ENCODE measurements at regions not wholly inside any gene's neighbourhood (a gene's known extent, or its start where the extent isn't known, plus 50 kb on each side); places are given as distances from the start of the nearest gene placed in this dataset.

DNA sequence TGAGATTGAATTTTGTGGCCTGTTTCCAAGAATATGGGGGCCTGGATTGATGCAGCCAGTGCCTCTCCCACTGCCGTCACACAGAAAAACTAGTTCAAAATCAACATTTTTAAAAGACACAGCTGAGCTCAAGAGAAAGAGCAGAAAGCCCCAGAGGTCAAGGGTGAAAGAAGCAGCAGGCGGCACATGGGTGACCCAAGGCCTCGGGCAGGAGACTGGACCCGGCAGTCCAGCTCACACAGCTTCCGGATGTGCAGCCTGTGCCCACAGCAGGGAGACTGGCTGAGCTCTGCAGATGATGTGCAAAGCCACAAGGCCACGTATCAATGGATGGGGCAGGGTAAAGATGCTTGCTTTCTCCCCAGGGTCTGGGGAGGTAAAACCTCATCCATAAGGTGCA is 50.4 kb upstream of the RNF32 start:
- no peaks in the 10 kb centered on the region for H3K27me3 ChIP-seq (ENCODE audit: control insufficient read depth, insufficient read depth, low read length)
- H3K27ac ChIP-seq (ENCODE audit: low read depth, low read length): no peak overlapping the region
- H3K9ac ChIP-seq (ENCODE audit: low read length): no peak overlapping the region
- H3K36me3 ChIP-seq (ENCODE audit: control insufficient read depth, insufficient read depth, low read length): no peaks in the 10 kb centered on the region
- H3K4me3 ChIP-seq (ENCODE audit: low read length): no peak overlapping the region
- no peaks in the 10 kb centered on the region for H3K4me1 ChIP-seq (ENCODE audit: control insufficient read depth, insufficient read depth, low read length)

DNA sequence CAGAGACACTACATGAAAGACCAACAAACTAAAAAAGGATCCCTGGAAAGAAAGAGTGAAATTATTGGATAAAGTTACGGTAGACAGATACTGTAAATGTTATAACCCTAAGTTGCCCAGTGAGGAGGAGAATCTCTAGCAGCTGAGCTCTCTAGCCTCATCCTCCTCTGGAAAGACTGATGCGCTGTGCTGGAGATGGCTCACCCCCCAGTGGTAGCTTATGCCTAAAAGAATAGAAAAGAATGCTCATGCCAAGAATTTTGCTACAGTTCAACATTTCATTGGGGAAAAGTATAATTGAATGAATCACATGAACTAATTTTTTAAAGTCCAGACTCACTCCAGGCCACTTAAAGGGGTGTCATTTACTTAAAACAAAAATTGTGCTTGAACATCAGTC is 50.8 kb upstream of the RNF32 start:
- Histone ChIP-seq H3K4me1 (ENCODE audit: control insufficient read depth, insufficient read depth, low read length) (no peaks in the 10 kb centered on the region), H3K27ac (ENCODE audit: low read depth, low read length) (no peak overlapping the region), H3K36me3 (ENCODE audit: control insufficient read depth, insufficient read depth, low read length) (no peaks in the 10 kb centered on the region), H3K27me3 (ENCODE audit: control insufficient read depth, insufficient read depth, low read length) (no peaks in the 10 kb centered on the region), H3K9ac (ENCODE audit: low read length) (no peak overlapping the region), H3K4me3 (ENCODE audit: low read length) (no peak overlapping the region)

DNA sequence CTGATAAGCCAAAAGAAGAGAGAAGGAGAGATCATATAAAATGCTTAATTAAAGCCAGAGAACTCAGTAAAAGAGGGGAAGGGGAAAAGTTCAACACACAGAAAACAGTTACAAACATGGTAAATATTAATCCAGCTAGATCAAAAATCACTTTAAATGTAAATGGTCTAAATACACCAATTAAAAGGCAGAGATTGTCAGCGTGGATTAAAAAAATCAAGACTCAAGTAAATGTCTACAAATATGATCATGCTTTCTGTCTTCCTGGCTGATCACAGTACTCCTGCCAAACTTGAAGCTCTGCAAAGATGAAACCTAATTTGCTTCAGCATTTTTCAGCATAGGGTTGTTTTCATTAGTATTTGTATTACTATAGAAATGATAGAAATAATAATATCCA is 54.6 kb upstream of the RNF32 start:
- no peak overlapping the region for H3K4me3 ChIP-seq (ENCODE audit: low read length)
- no peak overlapping the region for H3K27ac ChIP-seq (ENCODE audit: low read depth, low read length)
- H3K27me3 ChIP-seq (ENCODE audit: control insufficient read depth, insufficient read depth, low read length): no peaks in the 10 kb centered on the region
- no peaks in the 10 kb centered on the region for H3K36me3 ChIP-seq (ENCODE audit: control insufficient read depth, insufficient read depth, low read length)
- H3K4me1 ChIP-seq (ENCODE audit: control insufficient read depth, insufficient read depth, low read length): no peaks in the 10 kb centered on the region
- no peak overlapping the region for H3K9ac ChIP-seq (ENCODE audit: low read length)

DNA sequence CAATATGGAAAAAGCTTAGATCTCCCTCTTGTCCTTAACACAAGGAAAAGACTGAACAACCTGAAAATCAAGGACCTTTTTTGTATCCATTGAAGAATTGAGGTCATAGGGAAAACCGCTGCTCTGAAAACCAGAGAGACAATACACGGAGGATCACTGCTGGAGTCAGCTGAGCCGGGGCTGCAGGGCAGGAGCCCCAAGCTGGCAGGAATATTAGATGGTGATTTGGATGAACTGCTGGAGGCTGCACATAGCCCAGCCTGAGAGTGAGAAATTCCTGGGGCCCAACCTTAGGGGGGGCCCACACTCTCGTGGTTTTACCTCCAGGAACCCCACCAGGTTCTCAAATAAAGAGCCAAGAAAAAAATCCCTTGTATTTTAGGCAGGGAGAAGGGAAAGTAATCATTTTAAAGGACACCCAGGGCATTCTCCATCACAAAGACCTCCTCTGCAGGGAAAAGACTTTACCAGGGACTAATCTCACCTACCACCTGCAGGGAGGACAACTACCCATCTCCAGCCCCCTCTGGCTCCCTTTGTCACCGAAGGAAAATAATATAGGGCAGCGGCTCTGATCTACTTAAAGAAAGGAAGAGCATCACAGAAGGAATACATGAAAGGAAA is 55.4 kb upstream of the RNF32 start:
- H3K9ac ChIP-seq (ENCODE audit: low read length): no peak overlapping the region
- H3K4me3 ChIP-seq (ENCODE audit: low read length): no peak overlapping the region
- H3K27me3 ChIP-seq (ENCODE audit: control insufficient read depth, insufficient read depth, low read length): no peaks in the 10 kb centered on the region
- no peaks in the 10 kb centered on the region for H3K36me3 ChIP-seq (ENCODE audit: control insufficient read depth, insufficient read depth, low read length)
- no peaks in the 10 kb centered on the region for H3K4me1 ChIP-seq (ENCODE audit: control insufficient read depth, insufficient read depth, low read length)
- no peak overlapping the region for H3K27ac ChIP-seq (ENCODE audit: low read depth, low read length)

DNA sequence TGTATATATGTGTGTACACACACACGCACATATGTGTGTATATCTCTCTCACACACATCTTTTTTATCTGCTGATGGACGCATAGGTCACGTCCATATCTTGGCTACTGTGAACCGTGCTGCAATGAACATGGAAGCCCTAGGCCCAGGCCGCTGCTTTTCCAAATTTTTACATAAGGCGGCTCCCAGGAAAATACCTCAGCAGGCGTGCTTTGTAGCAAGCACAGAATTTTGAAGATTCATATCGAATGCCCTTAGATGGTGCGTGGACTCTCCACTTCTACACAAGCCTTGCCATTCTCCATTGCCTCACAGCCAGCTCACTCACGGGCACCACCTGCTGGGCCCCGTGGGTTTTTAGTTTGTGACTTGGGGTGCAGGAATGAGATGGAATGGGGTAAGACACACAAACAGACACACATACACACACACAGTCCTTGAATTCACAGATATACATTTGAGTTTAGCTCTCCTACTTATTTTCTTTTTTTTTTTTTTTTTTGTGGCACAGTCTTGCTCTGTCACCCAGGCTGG is 57.9 kb upstream of the RNF32 start:
- Histone ChIP-seq H3K4me1 (ENCODE audit: control insufficient read depth, insufficient read depth, low read length) (no peaks in the 10 kb centered on the region), H3K36me3 (ENCODE audit: control insufficient read depth, insufficient read depth, low read length) (no peaks in the 10 kb centered on the region), H3K9ac (ENCODE audit: low read length) (no peak overlapping the region), H3K27me3 (ENCODE audit: control insufficient read depth, insufficient read depth, low read length) (no peaks in the 10 kb centered on the region), H3K4me3 (ENCODE audit: low read length) (no peak overlapping the region), H3K27ac (ENCODE audit: low read depth, low read length) (no peak overlapping the region)

DNA sequence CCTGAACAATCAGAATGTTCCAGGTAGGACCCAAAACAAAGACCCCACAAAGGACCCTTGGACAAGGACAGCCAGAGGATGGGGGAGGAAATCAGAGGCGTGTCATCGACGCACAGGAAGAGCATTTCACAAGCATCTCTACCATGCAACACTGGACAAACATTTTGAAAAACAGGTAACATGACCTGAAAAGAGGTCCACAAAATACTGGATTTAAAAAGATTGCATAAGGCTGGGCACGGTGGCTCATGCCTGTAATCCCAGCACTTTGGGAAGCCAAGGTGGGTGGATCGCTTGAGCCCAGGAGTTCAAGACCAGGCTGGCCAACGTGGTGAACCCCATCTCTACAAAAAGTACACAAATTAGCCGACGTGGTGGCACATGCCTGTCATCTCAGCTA is 60.5 kb upstream of the RNF32 start:
- Histone ChIP-seq H3K27me3 (ENCODE audit: control insufficient read depth, insufficient read depth, low read length) (no peaks in the 10 kb centered on the region), H3K4me3 (ENCODE audit: low read length) (no peak overlapping the region), H3K4me1 (ENCODE audit: control insufficient read depth, insufficient read depth, low read length) (no peaks in the 10 kb centered on the region), H3K9ac (ENCODE audit: low read length) (no peak overlapping the region), H3K27ac (ENCODE audit: low read depth, low read length) (no peak overlapping the region), H3K36me3 (ENCODE audit: control insufficient read depth, insufficient read depth, low read length) (no peaks in the 10 kb centered on the region)

DNA sequence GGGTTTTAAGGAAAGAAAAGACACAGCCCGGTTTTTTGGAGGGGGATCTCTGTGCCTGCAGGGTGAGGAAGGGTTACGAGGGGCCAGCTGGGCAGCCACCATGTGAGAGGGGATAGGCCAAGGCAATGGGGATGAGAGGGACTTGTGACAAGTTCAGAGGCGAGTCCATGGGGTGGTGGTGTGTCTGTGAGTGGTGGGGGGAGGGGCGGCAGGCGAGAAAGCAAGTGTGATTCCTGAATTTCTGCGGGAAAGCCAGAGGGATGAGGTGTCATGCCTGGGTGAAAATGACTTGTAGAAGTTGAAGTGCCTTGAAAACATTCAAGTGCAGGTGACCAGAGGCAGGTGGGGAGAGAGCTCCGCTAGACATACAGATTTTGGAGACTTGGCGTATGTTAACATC is 61.0 kb upstream of the RNF32 start:
- H3K27ac ChIP-seq (ENCODE audit: low read depth, low read length): no peak overlapping the region
- no peak overlapping the region for H3K9ac ChIP-seq (ENCODE audit: low read length)
- no peaks in the 10 kb centered on the region for H3K36me3 ChIP-seq (ENCODE audit: control insufficient read depth, insufficient read depth, low read length)
- H3K27me3 ChIP-seq (ENCODE audit: control insufficient read depth, insufficient read depth, low read length): no peaks in the 10 kb centered on the region
- H3K4me3 ChIP-seq (ENCODE audit: low read length): no peak overlapping the region
- no peaks in the 10 kb centered on the region for H3K4me1 ChIP-seq (ENCODE audit: control insufficient read depth, insufficient read depth, low read length)

DNA sequence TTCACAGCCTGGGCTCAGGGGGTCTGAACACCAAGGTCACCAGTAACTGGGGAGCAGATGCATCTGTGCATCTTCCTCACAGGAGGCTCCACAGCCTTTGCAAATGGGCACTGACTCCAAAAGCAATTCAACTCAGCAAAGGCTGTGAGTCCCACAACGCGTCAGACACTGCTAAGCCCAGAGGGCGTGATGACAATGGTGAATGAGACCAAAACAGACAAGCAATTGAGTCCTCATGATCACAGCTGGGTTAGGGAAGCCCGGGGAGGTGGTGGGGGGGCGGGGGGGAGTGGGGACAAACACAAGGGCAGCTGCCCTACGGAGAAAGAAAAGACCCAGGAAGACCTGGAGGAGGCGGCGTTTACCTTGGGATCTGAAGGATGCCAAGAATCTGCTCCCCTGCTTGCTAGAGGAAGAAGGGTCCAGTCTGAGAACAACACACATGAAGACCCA is 61.6 kb upstream of the RNF32 start:
- no peak overlapping the region for H3K27ac ChIP-seq (ENCODE audit: low read depth, low read length)
- no peaks in the 10 kb centered on the region for H3K4me1 ChIP-seq (ENCODE audit: control insufficient read depth, insufficient read depth, low read length)
- H3K27me3 ChIP-seq (ENCODE audit: control insufficient read depth, insufficient read depth, low read length): no peaks in the 10 kb centered on the region
- no peak overlapping the region for H3K4me3 ChIP-seq (ENCODE audit: low read length)
- no peak overlapping the region for H3K9ac ChIP-seq (ENCODE audit: low read length)
- no peaks in the 10 kb centered on the region for H3K36me3 ChIP-seq (ENCODE audit: control insufficient read depth, insufficient read depth, low read length)

DNA sequence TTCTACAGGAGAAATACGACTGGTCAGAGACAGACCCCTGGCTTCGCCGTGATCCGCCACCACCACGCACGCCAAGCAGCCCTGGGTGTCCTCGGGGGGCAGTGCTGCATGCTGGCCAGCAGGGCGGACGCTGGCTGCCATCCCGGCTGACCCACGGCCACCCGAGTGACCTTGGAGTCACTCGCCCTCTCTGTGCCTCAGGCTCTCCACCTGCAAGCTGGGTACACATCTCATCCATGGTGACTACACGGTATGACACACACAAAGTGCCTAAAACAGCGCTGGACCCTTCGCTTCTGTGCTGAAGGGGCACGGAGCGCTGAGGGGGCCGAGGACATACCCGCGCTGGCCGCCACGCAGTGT is 62.0 kb upstream of the RNF32 start:
- no peak overlapping the region for H3K4me3 ChIP-seq (ENCODE audit: low read length)
- no peak overlapping the region for H3K27ac ChIP-seq (ENCODE audit: low read depth, low read length)
- H3K9ac ChIP-seq (ENCODE audit: low read length): no peak overlapping the region
- no peaks in the 10 kb centered on the region for H3K4me1 ChIP-seq (ENCODE audit: control insufficient read depth, insufficient read depth, low read length)
- H3K36me3 ChIP-seq (ENCODE audit: control insufficient read depth, insufficient read depth, low read length): no peaks in the 10 kb centered on the region
- H3K27me3 ChIP-seq (ENCODE audit: control insufficient read depth, insufficient read depth, low read length): no peaks in the 10 kb centered on the region

DNA sequence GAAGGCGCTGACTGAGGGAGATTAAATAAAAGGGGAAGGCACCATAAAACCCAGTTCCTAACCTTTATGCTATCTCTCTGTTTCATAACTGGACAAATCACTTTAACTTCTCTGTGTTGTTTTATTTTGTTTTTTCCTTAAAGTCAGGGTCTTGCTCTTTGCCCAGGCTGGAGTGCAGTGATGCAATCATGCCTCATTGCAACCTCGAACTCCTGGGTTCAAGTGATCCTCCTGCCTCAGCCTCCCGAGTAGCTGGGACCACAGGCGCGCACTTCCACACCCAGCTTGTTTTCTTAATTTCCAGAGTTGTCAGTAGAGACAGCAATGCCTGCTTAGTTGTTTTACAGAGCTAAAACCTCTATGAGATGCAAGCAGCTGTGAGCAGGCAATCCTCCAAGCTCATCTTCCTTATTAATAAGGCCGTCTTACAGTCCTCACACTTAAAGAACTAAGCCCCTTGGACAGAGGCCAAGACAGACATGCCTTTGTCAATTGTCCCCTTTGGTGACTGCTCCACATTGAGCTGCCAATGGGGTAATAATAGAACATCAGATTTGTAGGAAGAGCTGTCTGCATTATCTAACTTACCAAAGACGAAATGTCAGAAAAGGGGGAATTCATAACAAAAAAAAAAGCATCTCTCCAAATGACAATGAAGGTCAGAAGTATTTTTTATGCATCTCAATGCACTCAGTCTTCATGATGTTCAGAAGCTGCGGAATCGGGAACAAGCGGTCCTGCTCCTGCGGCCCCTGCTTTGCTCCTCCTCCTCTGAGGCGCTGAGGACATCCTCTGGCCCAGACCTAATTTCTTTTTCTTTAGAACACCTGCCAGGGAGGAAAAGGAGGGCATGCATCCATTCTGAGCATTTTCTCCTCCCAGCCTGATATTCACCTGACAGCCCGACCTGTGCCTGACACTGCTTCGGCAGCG is 62.7 kb upstream of the RNF32 start:
- Histone ChIP-seq H3K9ac (ENCODE audit: low read length) (no peak overlapping the region), H3K27ac (ENCODE audit: low read depth, low read length) (no peak overlapping the region), H3K4me3 (ENCODE audit: low read length) (no peak overlapping the region), H3K36me3 (ENCODE audit: control insufficient read depth, insufficient read depth, low read length) (no peaks in the 10 kb centered on the region), H3K27me3 (ENCODE audit: control insufficient read depth, insufficient read depth, low read length) (no peaks in the 10 kb centered on the region), H3K4me1 (ENCODE audit: control insufficient read depth, insufficient read depth, low read length) (no peaks in the 10 kb centered on the region)

DNA sequence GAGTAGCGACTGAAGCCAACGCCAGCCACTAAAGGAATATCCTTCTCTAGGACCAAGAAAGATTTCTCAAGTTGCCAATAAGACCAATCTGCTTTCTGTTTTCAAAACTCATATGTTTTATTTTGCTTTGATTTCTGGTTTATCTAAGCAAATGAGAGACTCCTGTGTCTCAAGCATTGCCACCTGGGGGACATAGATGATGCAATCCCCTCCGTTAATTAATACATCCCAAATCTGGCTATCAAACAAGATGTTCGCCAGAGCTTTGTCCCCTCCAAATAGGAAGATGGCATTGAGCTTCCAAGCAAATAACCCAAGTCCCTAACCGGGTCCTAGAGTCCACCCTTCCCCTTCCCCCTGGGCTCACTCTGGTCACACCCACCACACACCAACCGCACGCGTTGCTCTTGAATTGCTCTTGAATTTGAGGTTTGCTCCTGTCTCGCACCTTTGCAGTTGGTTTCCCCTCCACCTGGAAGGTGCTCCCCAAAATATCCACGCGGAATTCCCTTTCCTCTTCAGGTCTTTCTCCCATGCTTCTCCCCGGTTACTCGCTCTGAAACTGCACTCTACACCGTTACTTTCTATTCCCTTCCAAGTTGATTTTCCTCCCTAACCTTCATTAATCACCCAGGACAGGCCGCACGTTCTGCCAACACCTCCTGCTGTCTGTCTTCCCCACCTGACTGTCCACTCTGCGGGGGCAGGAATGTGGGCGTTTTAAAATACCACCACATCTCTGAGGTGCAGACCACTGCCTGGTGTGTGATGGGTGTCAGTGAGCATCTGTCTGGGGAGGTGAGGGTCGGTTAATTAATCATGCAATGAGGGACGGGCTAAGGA is 64.1 kb upstream of the RNF32 start:
- Histone ChIP-seq H3K27me3 (ENCODE audit: control insufficient read depth, insufficient read depth, low read length) (no peaks in the 10 kb centered on the region), H3K9ac (ENCODE audit: low read length) (no peak overlapping the region)

DNA sequence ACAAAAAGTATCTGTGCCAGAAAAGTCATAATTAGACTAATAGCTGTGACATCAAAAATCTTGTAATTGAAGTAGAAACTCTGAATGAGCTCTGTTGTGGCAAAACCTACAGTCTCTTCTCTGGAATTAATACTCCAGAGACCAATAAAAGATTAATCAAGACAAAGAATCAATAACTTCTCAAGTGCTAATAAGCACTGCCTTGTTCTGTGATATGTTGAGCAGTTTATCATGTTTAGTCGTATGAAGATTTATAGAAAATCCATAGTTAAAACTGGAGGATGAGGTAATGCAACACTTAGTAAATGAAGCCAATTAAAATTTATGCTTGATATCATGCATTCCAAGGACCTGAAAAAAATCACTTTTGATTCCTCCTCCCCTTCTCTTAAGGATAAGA is 72.3 kb upstream of the RNF32 start:
- Histone ChIP-seq H3K4me3 (ENCODE audit: low read length) (no peak overlapping the region), H3K36me3 (ENCODE audit: control insufficient read depth, insufficient read depth, low read length) (no peaks in the 10 kb centered on the region), H3K9ac (ENCODE audit: low read length) (no peak overlapping the region), H3K27ac (ENCODE audit: low read depth, low read length) (no peak overlapping the region), H3K4me1 (ENCODE audit: control insufficient read depth, insufficient read depth, low read length) (no peaks in the 10 kb centered on the region), H3K27me3 (ENCODE audit: control insufficient read depth, insufficient read depth, low read length) (no peaks in the 10 kb centered on the region)

More for the DNA sequence above, 64.1 kb upstream of the RNF32 start:
- no peak overlapping the region for H3K27ac ChIP-seq (ENCODE audit: low read depth, low read length)
- no peak overlapping the region for H3K4me3 ChIP-seq (ENCODE audit: low read length)
- no peaks in the 10 kb centered on the region for H3K4me1 ChIP-seq (ENCODE audit: control insufficient read depth, insufficient read depth, low read length)
- no peaks in the 10 kb centered on the region for H3K36me3 ChIP-seq (ENCODE audit: control insufficient read depth, insufficient read depth, low read length)

Measured in rectal smooth muscle tissue (tissue), 1 donor.